GM21737 (cell line): ENCODE measurements at regions not wholly inside any gene's neighbourhood (a gene's known extent, or its start where the extent isn't known, plus 50 kb on each side); places are given as distances from the start of the nearest gene placed in this dataset.

ENCODE experiments used
- ATAC-seq: cut with Tn5 transposase; IDR thresholded peaks from one replicate; pipeline ENCODE4 v1.9.1; 2021; ENCODE audit warnings: mild to moderate bottlenecking, moderate library complexity; ENCODE audit not compliant: unreplicated experiment

- ATAC-seq: no peak
These were observed 294.6 kb downstream of the PCNX1 start for GRCh38 chr14:71201840-71202239.

DNA sequence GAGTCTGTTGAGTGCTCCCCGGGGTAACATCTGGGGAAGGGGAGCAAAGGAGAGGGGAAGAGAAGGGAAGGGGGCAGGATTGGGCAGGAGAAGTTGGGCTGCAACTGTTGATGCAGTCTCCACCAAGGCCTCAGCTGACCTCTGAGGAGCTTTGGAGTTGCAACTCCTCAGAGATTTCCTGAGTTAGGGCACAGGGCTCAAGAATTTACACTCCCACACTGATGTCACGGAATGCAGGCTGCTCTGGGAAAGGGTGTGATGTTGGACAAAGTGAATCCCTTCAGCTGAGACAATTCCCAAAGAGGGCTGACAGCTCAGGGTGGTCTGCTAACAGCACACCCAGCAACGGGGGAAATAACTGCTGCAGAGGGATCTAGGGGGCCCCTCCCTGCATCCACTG lies 295.6 kb downstream of the PCNX1 start:
- ATAC-seq: no peak

DNA sequence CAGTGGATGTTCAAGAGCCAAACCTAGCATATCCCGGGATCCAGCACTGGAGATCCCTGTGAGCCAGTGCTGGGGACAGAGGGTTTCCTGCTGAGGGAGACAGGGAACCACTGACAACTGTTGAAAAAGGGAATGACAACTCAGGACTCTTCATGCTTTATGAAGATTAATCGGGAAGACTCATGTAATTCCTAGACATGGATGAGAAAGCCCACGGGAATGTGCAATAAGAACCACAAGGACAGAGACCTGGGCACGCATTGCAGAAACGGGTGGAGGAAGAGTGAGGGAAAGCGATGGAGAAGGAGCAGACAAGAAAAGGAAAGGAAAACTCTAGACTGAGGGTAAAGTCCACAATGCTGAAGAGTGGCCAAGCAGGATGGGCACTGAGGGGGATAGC lies 296.0 kb downstream of the PCNX1 start:
- ATAC-seq: no peak

DNA sequence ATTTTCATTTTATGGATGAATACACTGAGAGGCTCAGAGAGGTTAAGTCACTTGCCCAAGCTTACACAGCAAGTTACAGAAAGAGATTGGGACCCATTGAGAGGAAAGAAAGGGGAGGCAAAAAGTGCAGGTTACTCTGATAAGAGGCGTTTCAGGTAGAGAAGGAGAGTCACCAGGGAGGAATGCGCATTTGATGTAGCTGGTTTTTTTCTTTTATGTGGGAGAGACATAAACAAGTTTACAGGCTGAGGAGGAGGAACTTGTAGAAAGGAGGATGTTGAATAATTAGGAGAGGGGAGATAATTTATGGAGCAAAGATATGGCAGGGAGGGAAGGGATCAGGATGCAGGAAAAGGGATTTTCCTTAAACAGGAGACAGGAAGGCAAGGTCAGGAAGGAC lies 297.0 kb downstream of the PCNX1 start:
- no peak for ATAC-seq

DNA sequence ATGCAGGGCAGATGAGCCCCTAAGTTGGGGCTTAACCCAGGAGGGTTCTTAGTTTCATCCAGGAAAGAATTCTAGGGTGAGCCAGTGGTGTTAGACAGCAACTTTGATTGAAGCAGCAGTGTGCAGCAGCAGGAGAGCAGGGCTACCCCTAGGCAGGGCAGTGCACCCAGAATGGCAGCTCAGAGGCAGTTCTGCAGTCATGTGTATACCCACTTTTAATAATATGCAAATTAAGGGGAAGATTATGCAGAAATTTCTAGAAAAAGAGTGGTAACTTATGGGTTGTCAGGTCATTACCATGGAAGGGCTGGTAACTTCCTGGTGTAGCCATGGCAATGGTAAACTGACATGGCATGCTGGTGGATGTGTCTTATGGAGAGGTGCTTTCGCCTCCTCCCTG lies 297.5 kb downstream of the PCNX1 start:
- no peak for ATAC-seq

DNA sequence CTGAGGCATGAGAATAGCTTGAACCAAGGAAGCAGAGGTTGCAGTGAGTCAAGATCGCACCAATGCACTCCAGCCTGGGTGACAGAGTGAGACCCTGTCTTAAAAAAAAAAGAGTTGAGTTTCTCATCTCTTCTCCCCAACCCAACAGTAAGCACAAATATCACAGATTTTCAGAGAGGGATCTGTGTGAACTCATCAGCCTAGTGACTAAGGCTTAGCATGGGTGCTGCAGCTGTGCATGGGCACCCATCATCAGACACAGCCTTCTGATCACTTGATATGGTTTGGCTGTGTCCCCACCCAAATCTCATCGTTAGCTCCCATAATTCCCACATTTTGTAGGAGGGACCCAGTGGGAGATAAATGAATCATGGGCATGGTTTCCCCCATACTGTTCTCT lies 298.9 kb downstream of the PCNX1 start:
- ATAC-seq: no peak

DNA sequence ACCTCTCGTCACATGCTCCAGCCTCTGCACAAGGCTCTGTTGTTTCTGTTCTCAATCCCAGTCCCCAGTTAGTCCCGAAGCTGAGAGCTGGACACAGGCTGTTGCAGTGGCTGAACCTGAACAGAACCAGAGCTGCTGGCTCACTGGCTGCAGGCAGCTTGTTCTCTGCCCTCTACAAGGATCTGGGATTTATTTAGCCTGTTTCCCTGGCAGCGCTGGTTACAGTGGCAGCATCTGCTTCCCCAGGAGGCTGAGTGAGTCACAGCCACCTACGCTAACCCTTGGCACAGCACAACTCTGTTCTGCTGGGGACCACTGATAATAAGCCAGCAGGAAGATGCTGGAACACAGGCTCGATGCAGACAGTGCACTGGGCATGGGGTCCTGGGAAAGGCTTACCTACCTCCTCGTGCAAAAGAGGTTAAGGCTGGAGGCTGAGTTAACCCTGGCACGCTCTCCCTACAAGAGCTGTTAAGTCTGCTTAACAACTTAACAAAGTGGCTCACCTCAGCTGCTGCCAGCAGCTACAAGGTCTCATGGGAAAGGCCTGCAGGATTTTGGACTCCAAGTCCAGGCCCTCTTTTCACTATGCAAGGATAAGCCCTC lies 299.6 kb downstream of the PCNX1 start:
- ATAC-seq: no peak

DNA sequence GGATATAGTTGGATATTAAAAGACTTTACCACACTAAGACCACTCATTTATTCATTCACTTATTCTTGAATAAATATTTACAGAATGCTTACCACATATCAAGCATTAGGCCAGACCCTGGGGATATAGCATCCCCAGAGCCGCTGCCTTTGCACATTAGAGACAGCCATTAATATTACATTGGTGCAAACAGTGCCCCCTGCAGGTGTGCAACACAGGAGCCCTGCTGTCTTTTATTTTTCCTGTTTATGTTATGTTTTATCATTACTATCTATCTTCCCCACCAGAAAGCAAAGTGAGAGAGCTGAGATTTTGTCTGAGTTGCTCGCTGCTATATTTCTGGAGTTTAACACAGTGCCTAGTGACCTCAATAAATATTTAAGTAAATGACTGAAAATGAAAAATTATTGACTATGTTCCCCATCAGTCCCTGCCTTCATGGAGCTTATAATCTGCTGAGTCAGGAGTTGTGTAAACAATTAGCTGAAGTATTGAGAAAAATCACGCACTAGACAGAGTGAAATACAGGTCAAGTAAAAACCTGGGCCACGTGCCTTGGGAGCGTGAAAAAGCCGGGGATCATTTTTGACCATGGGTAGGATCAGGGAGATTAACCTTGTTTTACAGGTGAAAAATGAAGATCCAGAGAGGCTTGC lies 301.6 kb downstream of the PCNX1 start:
- no peak for ATAC-seq

- ATAC-seq: no peak
These were observed 302.6 kb downstream of the PCNX1 start for GRCh38 chr14:71209888-71210287.

- no peak for ATAC-seq
These were observed 304.8 kb downstream of the PCNX1 start for GRCh38 chr14:71212093-71212492.

GRCh38 chr14:71212683-71213107 lies 305.4 kb downstream of the PCNX1 start:
- no peak for ATAC-seq

GRCh38 chr14:71214241-71214640 lies 307.0 kb downstream of the PCNX1 start:
- ATAC-seq: no peak

- no peak for ATAC-seq
These were observed 313.2 kb downstream of the PCNX1 start for GRCh38 chr14:71220462-71220861.

DNA sequence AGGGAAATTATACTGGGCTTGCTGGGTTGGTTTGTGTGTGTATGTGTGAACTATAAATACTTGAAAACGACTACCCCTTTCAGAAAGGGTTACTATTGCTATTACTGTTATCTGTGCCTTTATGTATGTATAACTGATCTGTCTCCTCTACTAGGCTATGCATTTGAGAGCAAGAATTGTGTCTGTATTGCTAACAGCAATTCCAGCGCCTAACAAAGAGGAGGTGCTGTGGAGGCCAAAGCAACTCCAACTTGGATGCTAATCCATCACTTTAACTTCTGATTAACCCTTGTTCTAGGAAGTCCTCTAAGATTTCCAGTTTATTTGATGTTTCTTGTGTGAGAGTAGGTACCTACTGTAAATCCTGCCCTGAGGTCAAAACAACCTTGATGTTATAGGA lies 313.9 kb downstream of the PCNX1 start:
- ATAC-seq: no peak

DNA sequence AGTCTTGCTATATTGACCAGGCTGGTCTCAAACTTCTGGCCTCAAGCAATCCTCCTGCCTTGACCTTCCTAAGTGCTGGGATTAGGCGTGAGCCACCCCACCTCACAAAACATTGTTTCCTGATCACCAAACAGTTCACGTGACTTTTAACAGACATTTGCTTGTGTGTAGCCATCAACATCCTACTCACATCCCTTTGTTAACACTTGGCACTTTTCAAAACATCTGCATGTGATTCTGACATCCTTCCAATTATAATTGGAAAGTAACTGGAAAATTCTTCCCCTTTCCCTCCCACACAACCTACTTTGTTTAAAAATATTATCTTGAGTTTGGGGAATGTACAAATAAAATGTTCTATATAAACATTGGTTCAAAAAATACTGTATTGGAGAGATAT lies 317.9 kb downstream of the PCNX1 start:
- no peak for ATAC-seq

GRCh38 chr14:71228711-71229110 lies 321.5 kb downstream of the PCNX1 start:
- no peak for ATAC-seq

GRCh38 chr14:71229875-71230274 lies 322.6 kb downstream of the PCNX1 start:
- ATAC-seq: no peak

DNA sequence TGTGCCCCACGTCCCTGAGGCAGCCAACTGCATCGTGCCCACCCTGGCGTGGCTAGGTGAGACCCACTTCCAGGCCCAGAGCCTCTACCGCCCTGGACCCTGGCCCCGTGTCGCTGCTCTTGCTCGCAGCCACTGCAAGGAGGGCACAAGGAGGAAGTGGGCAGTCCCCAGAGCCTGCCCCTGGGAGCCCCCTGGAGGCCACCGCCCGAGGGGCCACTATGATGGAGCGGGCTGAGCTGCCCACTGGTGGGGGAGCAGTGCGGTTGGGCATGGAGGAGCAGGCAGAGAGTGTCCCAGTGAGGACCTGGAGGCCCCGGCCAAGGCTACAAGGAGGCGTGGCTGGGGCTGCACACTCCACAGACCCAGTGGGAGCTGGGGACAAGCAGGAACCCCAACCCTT lies 323.6 kb downstream of the PCNX1 start:
- ATAC-seq: no peak

- ATAC-seq: no peak
These were observed 324.5 kb downstream of the PCNX1 start for GRCh38 chr14:71231521-71232393.

DNA sequence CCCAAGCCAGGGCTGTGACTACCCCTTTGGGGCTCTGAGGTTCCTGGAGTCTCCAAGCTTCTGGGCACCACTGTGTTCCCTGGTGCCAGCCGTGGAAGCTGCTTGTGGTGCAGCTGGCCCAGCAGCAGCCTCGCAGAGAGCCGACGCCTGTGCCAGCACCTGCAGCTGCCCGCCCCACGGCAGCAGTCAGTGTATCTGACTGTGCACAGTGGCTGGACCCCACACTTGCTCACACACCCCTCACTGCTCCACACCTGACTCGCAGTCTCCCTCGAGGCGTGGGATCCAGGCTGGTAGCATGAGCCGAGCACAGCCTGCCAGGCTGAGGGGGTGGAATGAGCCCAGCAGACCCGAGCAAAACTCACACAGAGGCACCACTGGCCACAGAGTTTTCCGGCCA lies 325.2 kb downstream of the PCNX1 start:
- ATAC-seq: no peak

DNA sequence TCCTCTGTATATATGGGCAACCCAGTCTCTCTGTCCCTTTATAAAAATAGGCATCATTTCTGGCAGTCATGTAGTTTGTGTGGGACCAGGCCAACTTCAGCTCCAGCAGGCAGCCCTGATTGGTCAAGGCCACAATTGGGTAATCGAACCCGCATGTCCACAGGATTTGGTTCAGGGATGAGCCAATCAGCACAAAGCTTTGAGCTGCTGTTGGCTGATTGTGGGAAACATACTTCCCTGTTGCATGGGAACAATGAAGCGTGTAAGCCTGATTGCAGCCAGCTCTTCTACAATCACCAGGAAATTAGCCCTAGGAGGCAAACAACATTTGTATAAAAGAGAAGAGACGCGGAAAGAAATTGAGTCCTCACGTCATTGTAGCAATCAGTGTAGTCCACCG lies 328.6 kb downstream of the PCNX1 start:
- ATAC-seq: no peak

- no peak for ATAC-seq
These were observed 329.2 kb downstream of the PCNX1 start for GRCh38 chr14:71236487-71236886.
